GM12865 (cell line): ENCODE measurements at regions not wholly inside any gene's neighbourhood (a gene's known extent, or its start where the extent isn't known, plus 50 kb on each side); places are given as distances from the start of the nearest gene placed in this dataset.

Experiments used
- DNase-seq: peaks from one replicate; pipeline ENCODE4 v3.0.0; 2010; ENCODE audit warnings: low read depth
- H3K4me3 ChIP-seq: 2 replicates; pipeline ENCODE4 v1.5.1; 2011; ENCODE audit warnings: mild to moderate bottlenecking, low read depth, low read length, control low read depth
- TF ChIP-seq, protein P1 (sequence below): IDR thresholded peaks from 2 replicates; pipeline ENCODE4 v1.5.1; 2011; ENCODE audit warnings: low read length, control low read depth, low read depth, inconsistent platforms; ENCODE audit not compliant: insufficient read depth; ENCODE audit errors: missing control alignments

DNA sequence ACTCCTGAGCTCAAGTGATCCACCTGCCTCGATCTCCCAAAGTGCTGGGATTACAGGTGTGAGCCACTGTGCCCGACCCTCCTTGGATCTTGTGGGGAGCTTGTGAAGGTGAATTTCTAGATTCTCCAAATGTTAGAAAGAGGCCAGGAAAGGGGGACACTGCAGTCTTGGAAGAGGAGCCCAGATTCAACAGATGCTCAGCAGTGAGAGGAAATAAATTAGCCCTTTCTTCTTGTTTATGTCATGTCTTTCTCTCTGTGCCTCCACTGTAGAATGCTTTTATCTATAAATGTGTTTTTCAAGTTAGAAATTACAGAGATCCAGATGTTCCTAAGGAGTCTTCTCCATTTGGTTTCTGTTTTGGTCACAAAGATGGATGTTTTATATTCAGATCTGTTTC, 346.6 kb upstream of the KAZN start:
- no peak for DNase-seq
- TF ChIP-seq, protein P1, sequence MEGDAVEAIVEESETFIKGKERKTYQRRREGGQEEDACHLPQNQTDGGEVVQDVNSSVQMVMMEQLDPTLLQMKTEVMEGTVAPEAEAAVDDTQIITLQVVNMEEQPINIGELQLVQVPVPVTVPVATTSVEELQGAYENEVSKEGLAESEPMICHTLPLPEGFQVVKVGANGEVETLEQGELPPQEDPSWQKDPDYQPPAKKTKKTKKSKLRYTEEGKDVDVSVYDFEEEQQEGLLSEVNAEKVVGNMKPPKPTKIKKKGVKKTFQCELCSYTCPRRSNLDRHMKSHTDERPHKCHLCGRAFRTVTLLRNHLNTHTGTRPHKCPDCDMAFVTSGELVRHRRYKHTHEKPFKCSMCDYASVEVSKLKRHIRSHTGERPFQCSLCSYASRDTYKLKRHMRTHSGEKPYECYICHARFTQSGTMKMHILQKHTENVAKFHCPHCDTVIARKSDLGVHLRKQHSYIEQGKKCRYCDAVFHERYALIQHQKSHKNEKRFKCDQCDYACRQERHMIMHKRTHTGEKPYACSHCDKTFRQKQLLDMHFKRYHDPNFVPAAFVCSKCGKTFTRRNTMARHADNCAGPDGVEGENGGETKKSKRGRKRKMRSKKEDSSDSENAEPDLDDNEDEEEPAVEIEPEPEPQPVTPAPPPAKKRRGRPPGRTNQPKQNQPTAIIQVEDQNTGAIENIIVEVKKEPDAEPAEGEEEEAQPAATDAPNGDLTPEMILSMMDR, result no peak
- no peak overlapping the region for H3K4me3 ChIP-seq

DNA sequence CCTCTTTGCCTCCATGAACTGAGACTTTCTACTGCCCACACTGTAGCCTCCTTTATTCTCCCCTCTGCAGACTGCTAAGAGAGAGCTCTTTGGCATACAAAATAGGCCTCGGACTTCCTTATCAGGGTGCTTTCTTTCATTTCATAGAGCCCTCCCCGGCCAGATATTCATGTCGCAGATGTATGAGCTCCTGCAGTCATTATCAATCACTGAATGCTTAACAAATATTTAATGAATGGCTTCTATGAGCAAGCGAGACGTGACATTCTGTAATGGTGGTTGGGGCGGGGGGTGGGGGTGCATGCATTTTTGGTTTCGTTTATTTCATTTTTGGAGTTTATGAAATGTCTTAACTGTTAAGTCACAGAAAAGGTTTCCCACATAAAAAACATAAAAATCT, 344.8 kb upstream of the KAZN start:
- no peak for DNase-seq
- no peak overlapping the region for H3K4me3 ChIP-seq
- TF ChIP-seq, protein P1, result no peak

DNA sequence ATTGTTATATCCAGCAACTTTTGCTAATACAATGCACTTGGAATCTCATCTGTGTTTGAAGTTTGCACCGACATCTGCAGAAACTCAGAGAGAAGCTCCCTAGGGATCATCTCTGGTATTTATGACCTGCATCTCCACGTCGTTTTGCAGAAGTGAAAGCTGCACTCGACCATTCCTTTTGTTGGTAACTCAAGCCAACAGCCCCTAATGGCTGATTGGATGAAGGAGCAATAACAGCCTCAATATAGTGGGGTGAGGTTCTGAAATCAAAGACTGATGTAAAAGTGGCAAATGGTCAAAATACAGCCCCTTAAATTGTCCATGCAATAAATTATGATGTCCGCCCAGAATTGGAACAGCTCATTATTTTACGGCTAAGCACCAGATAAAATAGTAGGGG, 344.2 kb upstream of the KAZN start:
- TF ChIP-seq, protein P1, result no peak
- peak; percentile 47 for DNase-seq
- no peak overlapping the region for H3K4me3 ChIP-seq

DNA sequence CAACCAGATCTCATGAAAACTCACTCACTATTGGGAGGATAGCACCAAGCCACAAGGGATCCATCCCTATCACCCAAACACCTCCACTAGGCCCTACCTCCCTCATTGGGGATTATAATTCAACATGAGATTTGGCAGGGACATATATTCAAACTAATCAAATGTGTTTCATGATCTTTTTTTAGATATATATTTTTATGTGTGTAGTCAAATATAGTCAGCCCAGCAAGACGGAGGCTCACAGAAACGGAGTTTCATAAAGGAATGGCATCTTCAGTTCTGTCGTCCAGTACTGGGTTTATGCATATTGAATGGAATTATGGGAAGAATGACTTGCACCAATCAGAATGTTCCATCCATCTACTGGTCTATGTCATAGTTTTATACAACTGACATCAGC, 343.3 kb upstream of the KAZN start:
- H3K4me3 ChIP-seq, result no peak overlapping the region
- no peak for DNase-seq

DNA sequence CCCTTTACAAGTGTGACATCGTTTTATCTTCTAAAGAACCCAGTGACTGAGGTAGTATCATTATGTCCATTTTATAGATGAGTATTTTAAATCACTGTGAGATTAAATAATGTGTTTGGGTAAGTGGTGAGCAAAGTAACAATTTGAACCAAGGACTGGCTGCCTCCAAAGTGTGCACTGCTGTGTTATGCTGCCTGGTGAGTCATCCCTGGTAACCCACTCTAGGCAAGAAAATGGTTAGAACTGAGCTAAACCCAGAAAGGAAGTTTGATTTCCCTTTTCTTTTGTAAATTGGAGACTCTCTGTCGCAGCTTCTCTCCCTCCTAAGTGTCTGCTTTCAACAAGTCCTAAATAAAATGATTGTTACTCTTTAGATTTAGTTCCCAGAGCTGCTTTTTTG, 342.8 kb upstream of the KAZN start:
- DNase-seq, result no peak
- H3K4me3 ChIP-seq, result no peak overlapping the region
- TF ChIP-seq, protein P1, result no peak

More for the DNA sequence above, 343.3 kb upstream of the KAZN start:
- TF ChIP-seq, protein P1, result no peak

DNA sequence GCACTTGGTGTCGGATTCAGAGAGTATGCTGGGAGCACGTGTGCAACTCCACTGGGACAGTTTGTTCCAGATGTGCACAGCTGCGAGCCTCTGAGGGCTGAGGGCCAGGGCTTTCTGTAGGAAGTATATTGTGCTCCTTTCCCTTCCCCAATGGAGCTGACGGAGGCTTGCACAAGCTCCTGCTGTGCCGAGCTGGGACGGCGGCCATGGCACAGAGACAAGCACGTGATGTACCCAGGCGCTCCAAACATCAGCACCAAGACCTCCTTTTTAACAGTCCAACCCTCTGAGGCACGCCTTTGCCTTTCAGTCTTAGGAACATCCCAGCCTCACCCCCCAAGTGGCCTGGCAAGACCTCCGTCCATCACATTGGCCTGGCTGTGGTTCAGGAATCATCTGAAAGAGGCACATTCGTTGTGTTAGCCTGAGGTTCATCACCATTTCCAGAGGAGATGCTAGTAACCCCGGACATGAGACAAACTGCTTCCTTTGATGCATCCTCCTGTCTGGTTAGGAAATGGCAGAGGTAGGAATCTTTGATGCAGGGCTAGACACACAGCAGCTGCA, 339.2 kb upstream of the KAZN start:
- TF ChIP-seq, protein P1, result no peak
- no peak overlapping the region for H3K4me3 ChIP-seq

DNA sequence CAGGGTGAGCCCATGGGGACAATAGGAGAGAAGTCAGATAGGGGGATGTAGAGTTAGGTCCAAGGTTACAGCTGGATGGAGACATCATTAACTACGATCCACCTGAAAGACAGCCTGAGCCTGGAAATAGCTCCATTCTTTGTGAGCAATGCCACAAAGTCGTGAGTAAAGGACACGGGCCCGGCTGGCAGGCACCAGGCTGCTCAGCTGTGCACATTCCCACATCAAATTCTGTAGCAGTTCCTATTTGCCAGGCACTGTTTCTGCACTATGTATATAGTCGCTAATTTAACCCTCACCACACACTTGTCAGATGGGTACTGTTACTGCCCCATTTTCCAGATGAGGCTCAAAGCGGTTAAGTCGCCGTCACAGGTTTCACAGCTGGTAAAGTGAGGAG, 338.0 kb upstream of the KAZN start:
- DNase-seq, result no peak
- H3K4me3 ChIP-seq, result no peak overlapping the region
- TF ChIP-seq, protein P1, result no peak

More for the DNA sequence above, 339.2 kb upstream of the KAZN start:
- no peak for DNase-seq
